BJ (cell line): ENCODE measurements at regions not wholly inside any gene's neighbourhood (a gene's known extent, or its start where the extent isn't known, plus 50 kb on each side); places are given as distances from the start of the nearest gene placed in this dataset.

Experiments used
- CTCF ChIA-PET: fragments of 350-600 bp; formaldehyde crosslinking; extraction: SDS; loops from one replicate; lab custom pipeline; 2021; ENCODE audit warnings: antibody characterized with exemption, inconsistent platforms; lab: Yijun Ruan, JAX
- POLR2A ChIA-PET: fragments of 300-600 bp; sonication (Branson Sonifier 250); formaldehyde crosslinking; extraction: SDS; loops from one replicate; lab custom pipeline; 2021; ENCODE audit warnings: antibody characterized with exemption; lab: Charles Lee
- DNase-seq: peaks from one replicate; pipeline ENCODE4 v3.0.0-alpha.2; 2011; ENCODE audit warnings: low read depth
- H3K27me3 ChIP-seq: 2 replicates; pipeline ENCODE4 v1.6.0; 2011; ENCODE audit warnings: low read length; ENCODE audit not compliant: control insufficient read depth, insufficient read depth
- H3K36me3 ChIP-seq: 2 replicates; pipeline ENCODE4 v1.5.1; 2011; ENCODE audit warnings: low read length; ENCODE audit not compliant: control insufficient read depth, insufficient read depth
- H3K4me3 ChIP-seq: 2 replicates; pipeline ENCODE4 v1.5.1; 2011; ENCODE audit warnings: low read depth, mild to moderate bottlenecking, control low read depth, low read length
- TF ChIP-seq, protein P1 (sequence below): IDR thresholded peaks from 2 replicates; pipeline ENCODE4 v1.5.1; 2011; ENCODE audit warnings: low read depth, mild to moderate bottlenecking, control low read depth, inconsistent platforms, low read length, moderate library complexity; ENCODE audit not compliant: insufficient read depth

- Histone ChIP-seq H3K4me3 (no peak overlapping the region), H3K27me3 (no peaks in the 10 kb centered on the region), H3K36me3 (no peaks in the 10 kb centered on the region)
- TF ChIP-seq, protein P1, sequence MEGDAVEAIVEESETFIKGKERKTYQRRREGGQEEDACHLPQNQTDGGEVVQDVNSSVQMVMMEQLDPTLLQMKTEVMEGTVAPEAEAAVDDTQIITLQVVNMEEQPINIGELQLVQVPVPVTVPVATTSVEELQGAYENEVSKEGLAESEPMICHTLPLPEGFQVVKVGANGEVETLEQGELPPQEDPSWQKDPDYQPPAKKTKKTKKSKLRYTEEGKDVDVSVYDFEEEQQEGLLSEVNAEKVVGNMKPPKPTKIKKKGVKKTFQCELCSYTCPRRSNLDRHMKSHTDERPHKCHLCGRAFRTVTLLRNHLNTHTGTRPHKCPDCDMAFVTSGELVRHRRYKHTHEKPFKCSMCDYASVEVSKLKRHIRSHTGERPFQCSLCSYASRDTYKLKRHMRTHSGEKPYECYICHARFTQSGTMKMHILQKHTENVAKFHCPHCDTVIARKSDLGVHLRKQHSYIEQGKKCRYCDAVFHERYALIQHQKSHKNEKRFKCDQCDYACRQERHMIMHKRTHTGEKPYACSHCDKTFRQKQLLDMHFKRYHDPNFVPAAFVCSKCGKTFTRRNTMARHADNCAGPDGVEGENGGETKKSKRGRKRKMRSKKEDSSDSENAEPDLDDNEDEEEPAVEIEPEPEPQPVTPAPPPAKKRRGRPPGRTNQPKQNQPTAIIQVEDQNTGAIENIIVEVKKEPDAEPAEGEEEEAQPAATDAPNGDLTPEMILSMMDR, result no peak
- CTCF ChIA-PET, result interaction anchor here (0.6 kb wide), 1 partner anchor 57 kb away, joined by 3 read pairs; no protein-coding TSS in a partner anchor
- DNase-seq, result no peak
- POLR2A ChIA-PET, result no interaction called here
Measured at GRCh38 chr11:101215069-101215468, 85.5 kb upstream of the PGR start.

DNA sequence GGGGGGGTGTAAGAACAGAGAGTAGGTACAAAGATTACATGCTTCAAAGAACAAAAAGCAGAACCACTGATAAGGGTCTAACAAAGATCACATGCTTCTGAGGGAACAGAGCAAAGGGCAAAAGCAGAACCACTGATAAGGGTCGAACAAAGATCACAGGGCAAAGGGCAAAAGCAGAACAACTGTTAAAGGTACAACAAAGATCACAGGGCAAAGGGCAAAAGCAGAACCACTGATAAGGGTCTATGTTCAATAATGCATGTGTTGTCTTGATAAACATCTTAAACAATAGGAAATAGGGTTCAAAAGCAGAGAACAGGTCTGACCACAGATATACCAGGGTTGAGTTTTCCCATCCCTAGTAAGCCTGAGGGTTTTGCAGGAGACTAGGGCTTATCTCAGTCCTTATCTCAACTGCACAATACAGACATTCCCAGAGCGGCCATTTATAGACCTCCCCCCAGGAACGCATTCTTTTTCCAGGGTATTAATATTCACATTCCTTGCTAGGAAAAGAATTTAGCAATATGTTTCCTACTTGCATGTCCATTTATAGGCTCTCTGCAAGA lies 81.9 kb upstream of the PGR start:
- TF ChIP-seq, protein P1, result no peak
- Histone ChIP-seq H3K36me3 (no peaks in the 10 kb centered on the region), H3K27me3 (no peaks in the 10 kb centered on the region), H3K4me3 (no peak overlapping the region)
- DNase-seq, result no peak
- ChIA-PET CTCF (no interaction called here), POLR2A (no interaction called here)

- H3K36me3 ChIP-seq, result no peaks in the 10 kb centered on the region
- ChIA-PET POLR2A (no interaction called here), CTCF (interaction anchor here (1.3 kb wide), 1 partner anchor 16 kb away, joined by 3 read pairs; no protein-coding TSS in a partner anchor)
- no peak overlapping the region for H3K4me3 ChIP-seq
- H3K27me3 ChIP-seq, result no peaks in the 10 kb centered on the region
- no peak for DNase-seq
- TF ChIP-seq, protein P1, result no peak
Measured at GRCh38 chr11:101202614-101203013, 73.0 kb upstream of the PGR start.

DNA sequence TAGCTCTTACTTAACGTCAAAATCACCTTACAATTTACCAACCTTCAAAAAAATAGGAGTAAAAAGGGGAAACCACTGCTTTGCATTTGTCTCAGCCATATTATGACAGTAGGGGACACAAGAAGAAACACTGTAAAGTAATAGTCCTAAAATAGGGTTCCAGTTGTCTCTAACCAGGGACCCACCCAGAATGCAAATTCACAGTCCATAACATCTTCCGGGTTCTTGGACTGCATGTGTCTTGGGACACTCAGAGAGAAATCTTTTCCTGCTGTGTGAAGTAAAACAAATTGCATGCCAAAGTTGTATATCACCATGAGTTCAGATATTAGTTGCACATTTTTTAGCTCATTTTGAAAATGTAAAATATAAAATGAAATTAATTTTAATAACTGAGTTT lies 69.8 kb upstream of the PGR start:
- Histone ChIP-seq H3K27me3 (no peaks in the 10 kb centered on the region), H3K4me3 (no peak overlapping the region), H3K36me3 (no peaks in the 10 kb centered on the region)
- TF ChIP-seq, protein P1, result no peak
- DNase-seq, result no peak
- POLR2A ChIA-PET, result no interaction called here
- CTCF ChIA-PET, result no interaction called here

GRCh38 chr11:101195294-101195693 lies 65.7 kb upstream of the PGR start:
- ChIA-PET CTCF (no interaction called here), POLR2A (no interaction called here)

More at GRCh38 chr11:101195294-101195693, 65.7 kb upstream of the PGR start:
- TF ChIP-seq, protein P1, result no peak
- Histone ChIP-seq H3K4me3 (no peak overlapping the region), H3K36me3 (no peaks in the 10 kb centered on the region), H3K27me3 (no peaks in the 10 kb centered on the region)
- no peak for DNase-seq
